ENCODE measurements at regions not wholly inside any gene's neighbourhood (a gene's known extent, or its start where the extent isn't known, plus 50 kb on each side); places are given as distances from the start of the nearest gene placed in this dataset.

DNA sequence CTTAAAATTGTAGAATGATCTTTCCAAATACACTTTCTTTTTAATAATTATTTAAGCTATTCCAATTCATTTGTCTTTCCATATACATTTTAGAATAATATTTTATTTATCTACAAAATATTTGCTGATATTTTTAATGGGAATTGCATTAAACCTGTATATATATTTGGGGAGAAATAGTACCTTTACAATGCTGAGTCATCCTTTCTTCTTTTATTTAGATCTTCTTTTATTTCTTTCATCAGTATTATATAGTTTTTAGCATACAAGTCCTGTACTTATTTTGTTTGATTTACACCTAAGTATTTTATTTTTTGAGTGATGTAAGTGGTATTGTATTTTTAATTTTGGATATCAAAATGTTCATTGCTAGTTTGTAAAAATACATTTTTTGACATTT is 639.5 kb upstream of the GOT2 start:
- no peak overlapping the region for H2AFZ ChIP-seq
- no peak overlapping the region for H3K9ac ChIP-seq
- no peaks in the 10 kb centered on the region for H3F3A ChIP-seq (ENCODE audit: insufficient read depth)
- no peaks in the 10 kb centered on the region for H3K4me1 ChIP-seq (ENCODE audit: insufficient read depth)
- TF ChIP-seq EZH2phosphoT487 (IDR thresholded peaks at IDR 0.05; ENCODE audit: insufficient read depth, low read depth), result no peak
- TF ChIP-seq EZH2 (IDR thresholded peaks at IDR 0.05; ENCODE audit: insufficient read depth, poor library complexity, severe bottlenecking), result no peak
- H3K27me3 ChIP-seq (replicated peaks; ENCODE audit: insufficient read depth), result no peaks in the 10 kb centered on the region
- DNase-seq, result no peak
- no peaks in the 10 kb centered on the region for H3K79me2 ChIP-seq (ENCODE audit: insufficient read depth)
- no peak overlapping the region for H3K4me2 ChIP-seq (ENCODE audit: unreplicated experiment)
- no peaks in the 10 kb centered on the region for H3K36me3 ChIP-seq (ENCODE audit: low read depth)
- no peak overlapping the region for H3K27ac ChIP-seq
- no peaks in the 10 kb centered on the region for H4K20me1 ChIP-seq (ENCODE audit: insufficient read depth)
- H3K9me2 ChIP-seq (ENCODE audit: insufficient read depth), result no peaks in the 10 kb centered on the region
- no peak overlapping the region for H3K4me3 ChIP-seq
- H3K9me3 ChIP-seq (ENCODE audit: low read depth), result no peaks in the 10 kb centered on the region
- in situ Hi-C loops (cut with MboI), result no loop called here

DNA sequence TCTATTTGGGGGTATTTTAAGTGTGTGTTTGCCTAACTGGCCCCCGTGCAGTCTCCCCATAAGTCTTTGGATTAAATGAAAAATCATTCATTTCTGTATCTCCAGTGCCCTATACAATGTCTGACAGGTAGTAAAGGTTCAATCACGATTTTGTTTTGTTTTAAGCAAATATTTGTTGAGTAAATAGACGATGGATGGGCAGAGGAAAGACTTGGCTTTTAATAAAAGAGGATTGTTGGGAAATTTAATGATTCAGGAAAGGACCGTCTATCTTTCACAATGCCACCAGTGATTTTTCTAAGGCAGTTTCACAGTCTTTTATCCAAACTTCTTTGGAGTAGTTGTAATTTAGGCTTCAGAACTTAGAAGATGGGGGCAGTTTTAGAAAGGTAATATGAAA is 636.6 kb upstream of the GOT2 start:
- no peak overlapping the region for H2AFZ ChIP-seq
- no peak overlapping the region for H3K4me3 ChIP-seq
- H3K27me3 ChIP-seq (replicated peaks; ENCODE audit: insufficient read depth), result no peaks in the 10 kb centered on the region
- TF ChIP-seq EZH2phosphoT487 (IDR thresholded peaks at IDR 0.05; ENCODE audit: insufficient read depth, low read depth) (no peak), EZH2 (IDR thresholded peaks at IDR 0.05; ENCODE audit: insufficient read depth, poor library complexity, severe bottlenecking) (no peak)
- no peaks in the 10 kb centered on the region for H3K9me3 ChIP-seq (ENCODE audit: low read depth)
- no peak overlapping the region for H3K9ac ChIP-seq
- H3K79me2 ChIP-seq (ENCODE audit: insufficient read depth), result no peaks in the 10 kb centered on the region
- H3K36me3 ChIP-seq (ENCODE audit: low read depth), result no peaks in the 10 kb centered on the region
- no peak overlapping the region for H3K27ac ChIP-seq
- 21 to 25% methylated on average over 4 of the region's 4 CpGs for WGBS, 2 experiments (ENCODE audit: low coverage in 1 of 2, low lambda C conversion rate in 2 of 2, missing lambda C conversion rate in 2 of 2)
- no peak overlapping the region for H3K4me2 ChIP-seq (ENCODE audit: unreplicated experiment)
- no peaks in the 10 kb centered on the region for H3K4me1 ChIP-seq (ENCODE audit: insufficient read depth)
- H3K9me2 ChIP-seq (ENCODE audit: insufficient read depth), result no peaks in the 10 kb centered on the region
- in situ Hi-C loops (cut with MboI), result no loop called here
- H3F3A ChIP-seq (ENCODE audit: insufficient read depth), result no peaks in the 10 kb centered on the region
- DNase-seq, result no peak
- H4K20me1 ChIP-seq (ENCODE audit: insufficient read depth), result no peaks in the 10 kb centered on the region

DNA sequence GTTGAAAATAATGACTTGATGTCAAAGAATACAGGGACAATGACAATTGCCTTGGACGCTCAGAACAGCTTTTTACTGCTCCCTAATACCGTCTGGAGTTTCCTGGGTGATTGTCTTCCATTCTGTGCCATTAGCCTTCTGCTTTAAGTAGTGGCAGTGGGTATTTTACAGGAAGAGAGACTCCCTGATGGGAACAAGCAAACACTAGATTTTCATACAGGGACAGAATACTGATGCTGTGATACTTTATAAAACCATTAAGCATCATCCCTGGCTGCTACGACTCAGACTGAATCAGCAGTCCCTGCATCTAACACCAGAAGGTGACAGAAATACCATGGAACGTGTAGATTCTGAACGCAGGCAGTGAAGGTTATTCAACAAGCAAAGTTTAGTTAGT is 635.4 kb upstream of the GOT2 start:
- Histone ChIP-seq H3K4me3 (no peak overlapping the region), H3K36me3 (ENCODE audit: low read depth) (no peaks in the 10 kb centered on the region), H3K79me2 (ENCODE audit: insufficient read depth) (no peaks in the 10 kb centered on the region), H3K27ac (no peak overlapping the region), H3K4me1 (ENCODE audit: insufficient read depth) (no peaks in the 10 kb centered on the region), H3K9me3 (ENCODE audit: low read depth) (no peaks in the 10 kb centered on the region), H3K27me3 (replicated peaks; ENCODE audit: insufficient read depth) (no peaks in the 10 kb centered on the region), H3K9me2 (ENCODE audit: insufficient read depth) (no peaks in the 10 kb centered on the region), H2AFZ (no peak overlapping the region), H4K20me1 (ENCODE audit: insufficient read depth) (no peaks in the 10 kb centered on the region), H3K9ac (no peak overlapping the region), H3F3A (ENCODE audit: insufficient read depth) (no peaks in the 10 kb centered on the region), H3K4me2 (ENCODE audit: unreplicated experiment) (no peak overlapping the region)
- 26 to 35% methylated on average over 5 of the region's 5 CpGs for WGBS, 2 experiments (ENCODE audit: low coverage in 1 of 2, low lambda C conversion rate in 2 of 2, missing lambda C conversion rate in 2 of 2)
- TF ChIP-seq EZH2 (IDR thresholded peaks at IDR 0.05; ENCODE audit: insufficient read depth, poor library complexity, severe bottlenecking), result no peak
- no peak for TF ChIP-seq EZH2phosphoT487 (IDR thresholded peaks at IDR 0.05; ENCODE audit: insufficient read depth, low read depth)
- no peak for DNase-seq
- in situ Hi-C loops (cut with MboI), result no loop called here

DNA sequence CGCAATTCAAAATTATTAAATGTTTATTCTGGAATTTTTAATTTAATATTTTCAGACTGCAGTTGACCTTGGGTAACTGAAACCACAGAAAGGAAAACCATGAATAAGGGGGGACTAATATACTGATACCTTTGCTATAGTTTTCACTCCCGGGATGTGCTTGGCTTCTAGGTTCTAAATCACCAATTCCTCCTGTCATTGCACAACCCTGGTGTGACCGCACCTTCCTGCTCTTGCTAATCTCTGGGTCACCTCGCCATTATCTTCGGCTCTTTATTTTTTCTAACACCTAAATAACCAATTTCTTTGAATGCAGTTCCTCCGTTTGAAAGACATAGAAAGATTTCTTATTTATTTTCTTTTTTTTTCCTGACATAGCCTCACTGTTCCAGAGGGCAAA is 634.5 kb upstream of the GOT2 start:
- no peak overlapping the region for H3K4me3 ChIP-seq
- no peaks in the 10 kb centered on the region for H3K9me2 ChIP-seq (ENCODE audit: insufficient read depth)
- no peaks in the 10 kb centered on the region for H3K4me1 ChIP-seq (ENCODE audit: insufficient read depth)
- in situ Hi-C loops (cut with MboI), result no loop called here
- no peaks in the 10 kb centered on the region for H4K20me1 ChIP-seq (ENCODE audit: insufficient read depth)
- H3K36me3 ChIP-seq (ENCODE audit: low read depth), result no peaks in the 10 kb centered on the region
- H3K4me2 ChIP-seq (ENCODE audit: unreplicated experiment), result no peak overlapping the region
- TF ChIP-seq EZH2phosphoT487 (IDR thresholded peaks at IDR 0.05; ENCODE audit: insufficient read depth, low read depth), result no peak
- TF ChIP-seq EZH2 (IDR thresholded peaks at IDR 0.05; ENCODE audit: insufficient read depth, poor library complexity, severe bottlenecking), result no peak
- H3K27me3 ChIP-seq (replicated peaks; ENCODE audit: insufficient read depth), result no peaks in the 10 kb centered on the region
- H3F3A ChIP-seq (ENCODE audit: insufficient read depth), result no peaks in the 10 kb centered on the region
- 36 to 42% methylated on average over 6 of the region's 6 CpGs for WGBS, 2 experiments (ENCODE audit: low coverage in 1 of 2, low lambda C conversion rate in 2 of 2, missing lambda C conversion rate in 2 of 2)
- no peak overlapping the region for H2AFZ ChIP-seq
- H3K9ac ChIP-seq, result no peak overlapping the region
- no peaks in the 10 kb centered on the region for H3K9me3 ChIP-seq (ENCODE audit: low read depth)
- no peak overlapping the region for H3K27ac ChIP-seq
- no peak for DNase-seq
- no peaks in the 10 kb centered on the region for H3K79me2 ChIP-seq (ENCODE audit: insufficient read depth)

DNA sequence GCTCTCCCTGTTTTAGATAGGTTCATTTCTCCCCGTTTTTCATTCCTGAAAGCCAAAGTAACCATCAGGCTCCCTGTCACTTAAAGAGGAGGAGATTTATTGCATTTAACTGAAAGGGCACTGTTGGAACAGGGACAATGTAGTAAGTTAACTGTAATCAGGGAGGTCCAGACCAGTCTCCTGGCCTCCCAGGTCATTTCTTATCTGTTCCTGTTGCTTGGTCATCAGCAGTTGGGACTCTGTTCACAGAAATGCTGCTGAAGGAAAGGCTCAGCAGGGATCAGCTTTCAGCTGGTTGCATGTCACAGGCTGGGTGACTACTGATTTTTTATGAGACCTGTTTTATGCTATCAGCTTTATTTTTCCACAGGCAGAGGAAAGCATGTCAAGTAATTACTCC is 622.6 kb upstream of the GOT2 start:
- DNase-seq, result no peak

More for the DNA sequence above, 622.6 kb upstream of the GOT2 start:
- Histone ChIP-seq H4K20me1 (ENCODE audit: insufficient read depth) (no peaks in the 10 kb centered on the region), H3K27me3 (replicated peaks; ENCODE audit: insufficient read depth) (no peaks in the 10 kb centered on the region), H2AFZ (no peak overlapping the region), H3F3A (ENCODE audit: insufficient read depth) (no peaks in the 10 kb centered on the region), H3K9me3 (ENCODE audit: low read depth) (no peaks in the 10 kb centered on the region), H3K9ac (no peak overlapping the region), H3K9me2 (ENCODE audit: insufficient read depth) (no peaks in the 10 kb centered on the region), H3K4me3 (no peak overlapping the region), H3K79me2 (ENCODE audit: insufficient read depth) (no peaks in the 10 kb centered on the region), H3K4me2 (ENCODE audit: unreplicated experiment) (no peak overlapping the region), H3K36me3 (ENCODE audit: low read depth) (no peaks in the 10 kb centered on the region), H3K27ac (no peak overlapping the region), H3K4me1 (ENCODE audit: insufficient read depth) (no peaks in the 10 kb centered on the region)
- TF ChIP-seq EZH2phosphoT487 (IDR thresholded peaks at IDR 0.05; ENCODE audit: insufficient read depth, low read depth) (no peak), EZH2 (IDR thresholded peaks at IDR 0.05; ENCODE audit: insufficient read depth, poor library complexity, severe bottlenecking) (no peak)
- 0 to 11% methylated on average over 1 of the region's 1 CpG for WGBS, 2 experiments (ENCODE audit: low coverage in 1 of 2, low lambda C conversion rate in 2 of 2, missing lambda C conversion rate in 2 of 2)
- in situ Hi-C loops (cut with MboI), result no loop called here
